PC-9 (cell line): ENCODE measurements at regions not wholly inside any gene's neighbourhood (a gene's known extent, or its start where the extent isn't known, plus 50 kb on each side); places are given as distances from the start of the nearest gene placed in this dataset.

Experiments used
- BruUV-seq: library from RNA; stranded (reverse); fragments of 400-500 nt; replicated peaks from 2 replicates; lab custom pipeline; 2021; lab: Mats Ljungman, UMichigan
- CTCF ChIA-PET: fragments of 300-600 bp; sonication (Branson Sonifier 250); formaldehyde crosslinking; loops from one replicate; lab custom pipeline; 2022; ENCODE audit warnings: antibody characterized with exemption; lab: Charles Lee
- POLR2A ChIA-PET: fragments of 300-600 bp; sonication (Branson Sonifier 250); formaldehyde crosslinking; loops from one replicate; lab custom pipeline; 2022; ENCODE audit warnings: antibody characterized with exemption; ENCODE audit not compliant: unreplicated experiment; lab: Charles Lee
- DNase-seq, 2 experiments: peaks; one replicate each; pipeline versions ENCODE4 v3.0.0 to v3.0.0-alpha.2; 2015 to 2022; ENCODE audit warnings: mixed read lengths in 1 of 2
- H2AFZ ChIP-seq: fragments of 200-600 bp; sonication (generic); 2 replicates; pipeline ENCODE4 v1.8.1; 2017; ENCODE audit warnings: antibody characterized with exemption
- H3F3A ChIP-seq: fragments of 200-600 bp; sonication (generic); 2 replicates; pipeline ENCODE4 v1.8.1; 2017; ENCODE audit warnings: antibody characterized with exemption, mild to moderate bottlenecking, low read depth; ENCODE audit not compliant: insufficient read depth
- H3K27ac ChIP-seq: fragments of 200-600 bp; sonication (generic); 2 replicates; pipeline ENCODE4 v1.6.1; 2016; ENCODE audit warnings: mixed run types
- H3K27me3 ChIP-seq: fragments of 200-600 bp; sonication (generic); 2 replicates; pipeline ENCODE4 v1.6.1; 2016; ENCODE audit warnings: low read depth, mixed run types; ENCODE audit not compliant: insufficient read depth
- H3K36me3 ChIP-seq: fragments of 200-600 bp; sonication (generic); 2 replicates; pipeline ENCODE4 v1.6.1; 2016; ENCODE audit warnings: low read depth, mixed run types
- H3K4me1 ChIP-seq: fragments of 200-600 bp; sonication (generic); replicated peaks from 2 replicates; pipeline ENCODE4 v1.6.1; 2016; ENCODE audit warnings: mixed run types; ENCODE audit not compliant: insufficient read depth
- H3K4me2 ChIP-seq: fragments of 200-600 bp; sonication (generic); 2 replicates; pipeline ENCODE4 v1.6.1; 2017; ENCODE audit warnings: mixed run types
- H3K4me3 ChIP-seq: fragments of 200-600 bp; sonication (generic); 2 replicates; pipeline ENCODE4 v1.6.1; 2016; ENCODE audit warnings: mixed run types
- H3K79me2 ChIP-seq: fragments of 200-600 bp; sonication (generic); 2 replicates; pipeline ENCODE4 v1.6.1; 2017; ENCODE audit warnings: low read depth, mixed run types
- H3K9me2 ChIP-seq: fragments of 200-600 bp; sonication (generic); 2 replicates; pipeline ENCODE4 v1.8.1; 2017; ENCODE audit warnings: mild to moderate bottlenecking; ENCODE audit not compliant: insufficient read depth
- H3K9me3 ChIP-seq: fragments of 200-600 bp; sonication (generic); 2 replicates; pipeline ENCODE4 v1.8.1; 2016; ENCODE audit warnings: low read depth; ENCODE audit not compliant: insufficient read depth
- H4K20me1 ChIP-seq: fragments of 200-600 bp; sonication (generic); 2 replicates; pipeline ENCODE4 v1.8.1; 2017; ENCODE audit not compliant: insufficient read depth
- EZH2 ChIP-seq: fragments of 200-600 bp; sonication (generic); IDR thresholded peaks from 2 replicates; pipeline ENCODE4 v1.8.0; 2017; ENCODE audit warnings: antibody characterized with exemption, low read depth
- intact Hi-C: fragments of 100-400 bp; cut with micrococcal nuclease; formaldehyde crosslinking; loops from one replicate; pipeline ENCODE4 v1.10.0; 2022; ENCODE audit not compliant: unreplicated experiment
- TF ChIP-seq, protein P1 (sequence below): fragments of 200-600 bp; sonication (generic); conservative IDR thresholded peaks from 2 replicates; pipeline ENCODE4 v1.6.1; 2017; ENCODE audit warnings: mixed run types, antibody characterized with exemption, mild to moderate bottlenecking, moderate library complexity

- H3K27ac ChIP-seq = no peak overlapping the region
- H3F3A ChIP-seq = no peaks in the 10 kb centered on the region
- H3K4me2 ChIP-seq = no peak overlapping the region
- H3K27me3 ChIP-seq = peaks cover 94% of the 10 kb centered on the region
- no peaks in the 10 kb centered on the region for H3K9me2 ChIP-seq
- intact Hi-C loops = no loop called here
- no peak for DNase-seq
- ChIA-PET POLR2A (no interaction called here), CTCF (no interaction called here)
- H2AFZ ChIP-seq = no peak overlapping the region
- no peaks in the 10 kb centered on the region for H3K79me2 ChIP-seq
- no peaks in the 10 kb centered on the region for H3K36me3 ChIP-seq
- TF ChIP-seq, protein P1, sequence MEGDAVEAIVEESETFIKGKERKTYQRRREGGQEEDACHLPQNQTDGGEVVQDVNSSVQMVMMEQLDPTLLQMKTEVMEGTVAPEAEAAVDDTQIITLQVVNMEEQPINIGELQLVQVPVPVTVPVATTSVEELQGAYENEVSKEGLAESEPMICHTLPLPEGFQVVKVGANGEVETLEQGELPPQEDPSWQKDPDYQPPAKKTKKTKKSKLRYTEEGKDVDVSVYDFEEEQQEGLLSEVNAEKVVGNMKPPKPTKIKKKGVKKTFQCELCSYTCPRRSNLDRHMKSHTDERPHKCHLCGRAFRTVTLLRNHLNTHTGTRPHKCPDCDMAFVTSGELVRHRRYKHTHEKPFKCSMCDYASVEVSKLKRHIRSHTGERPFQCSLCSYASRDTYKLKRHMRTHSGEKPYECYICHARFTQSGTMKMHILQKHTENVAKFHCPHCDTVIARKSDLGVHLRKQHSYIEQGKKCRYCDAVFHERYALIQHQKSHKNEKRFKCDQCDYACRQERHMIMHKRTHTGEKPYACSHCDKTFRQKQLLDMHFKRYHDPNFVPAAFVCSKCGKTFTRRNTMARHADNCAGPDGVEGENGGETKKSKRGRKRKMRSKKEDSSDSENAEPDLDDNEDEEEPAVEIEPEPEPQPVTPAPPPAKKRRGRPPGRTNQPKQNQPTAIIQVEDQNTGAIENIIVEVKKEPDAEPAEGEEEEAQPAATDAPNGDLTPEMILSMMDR = no peak
- TF ChIP-seq EZH2 = no peak
- H4K20me1 ChIP-seq = no peaks in the 10 kb centered on the region; the same call in 1 of the 2 replicates
- no peaks in the 10 kb centered on the region for H3K9me3 ChIP-seq
- no peaks in the 10 kb centered on the region for H3K4me1 ChIP-seq
- BruUV-seq = no TSS peak
- H3K4me3 ChIP-seq = no peak overlapping the region
These were observed 98.4 kb upstream of the LINGO1 start for GRCh38 chr15:77731067-77731466.

DNA sequence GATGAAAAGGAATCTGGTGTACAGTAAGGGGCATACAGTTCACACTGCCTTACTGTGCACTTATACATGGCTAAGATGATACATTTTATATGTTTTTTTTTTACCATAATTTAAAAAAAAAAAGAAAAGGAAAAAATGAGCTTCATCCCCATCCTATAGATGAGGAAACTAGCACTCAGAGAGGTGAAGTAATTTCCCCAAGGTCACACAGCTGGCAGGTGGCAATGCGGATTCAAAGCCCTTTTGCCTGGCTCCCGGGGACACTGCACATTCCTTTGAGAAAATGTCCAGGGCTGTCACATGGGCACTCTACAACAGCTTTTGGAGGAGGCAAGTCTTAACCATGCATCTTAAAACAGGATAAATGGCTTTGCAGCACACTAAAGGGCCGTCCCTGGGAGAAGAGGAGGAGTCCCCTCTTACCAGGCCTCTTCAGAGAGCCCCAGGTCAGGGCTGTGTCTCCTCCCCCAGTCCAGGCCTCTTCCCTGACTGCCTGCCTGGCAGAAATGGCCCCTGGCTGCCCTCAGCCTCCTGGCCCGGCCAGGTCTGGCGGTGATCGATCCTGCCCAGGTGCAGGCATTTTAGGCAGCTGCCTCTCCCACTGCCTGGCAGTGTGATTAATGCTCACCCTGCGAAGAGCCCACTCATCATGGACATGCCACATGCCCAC is 95.1 kb upstream of the LINGO1 start:
- no peaks in the 10 kb centered on the region for H3K9me2 ChIP-seq
- intact Hi-C loops = no loop called here
- H4K20me1 ChIP-seq = no peaks in the 10 kb centered on the region
- H3K4me2 ChIP-seq = no peak overlapping the region
- H3F3A ChIP-seq = no peaks in the 10 kb centered on the region
- no peaks in the 10 kb centered on the region for H3K79me2 ChIP-seq
- H3K4me3 ChIP-seq = no peak overlapping the region
- H3K27me3 ChIP-seq = peaks cover 94% of the 10 kb centered on the region
- no peaks in the 10 kb centered on the region for H3K9me3 ChIP-seq
- H3K4me1 ChIP-seq = no peaks in the 10 kb centered on the region
- H3K27ac ChIP-seq = no peak overlapping the region
- TF ChIP-seq EZH2 = no peak
- H2AFZ ChIP-seq = no peak overlapping the region
- BruUV-seq = no TSS peak
- DNase-seq = no peak
- H3K36me3 ChIP-seq = no peaks in the 10 kb centered on the region
- ChIA-PET CTCF (no interaction called here), POLR2A (no interaction called here)

GRCh38 chr15:77724715-77725114 is 92.0 kb upstream of the LINGO1 start:
- Histone ChIP-seq H3F3A (no peaks in the 10 kb centered on the region), H3K9me2 (no peaks in the 10 kb centered on the region), H3K4me3 (no peak overlapping the region), H3K36me3 (no peaks in the 10 kb centered on the region), H2AFZ (no peak overlapping the region), H3K27me3 (peaks cover 94% of the 10 kb centered on the region), H3K4me1 (no peaks in the 10 kb centered on the region), H3K79me2 (no peaks in the 10 kb centered on the region), H4K20me1 (no peaks in the 10 kb centered on the region), H3K27ac (no peak overlapping the region), H3K9me3 (no peaks in the 10 kb centered on the region), H3K4me2 (no peak overlapping the region)
- no TSS peak for BruUV-seq
- DNase-seq = no peak
- CTCF ChIA-PET = no interaction called here
- intact Hi-C loops = no loop called here
- TF ChIP-seq, protein P1 = no peak
- no peak for TF ChIP-seq EZH2
- POLR2A ChIA-PET = no interaction called here

- POLR2A ChIA-PET = no interaction called here
- Histone ChIP-seq H3K4me1 (no peaks in the 10 kb centered on the region), H2AFZ (no peak overlapping the region), H3K79me2 (no peaks in the 10 kb centered on the region), H3K27ac (no peak overlapping the region), H3K27me3 (peaks cover 94% of the 10 kb centered on the region), H3K36me3 (no peaks in the 10 kb centered on the region), H3K9me2 (no peaks in the 10 kb centered on the region), H3K4me3 (no peak overlapping the region), H3F3A (no peaks in the 10 kb centered on the region), H3K9me3 (no peaks in the 10 kb centered on the region), H3K4me2 (no peak overlapping the region), H4K20me1 (no peaks in the 10 kb centered on the region)
- no peak for DNase-seq
- intact Hi-C loops = no loop called here
- BruUV-seq = no TSS peak
- TF ChIP-seq, protein P1 = no peak
- no peak for TF ChIP-seq EZH2
- CTCF ChIA-PET = no interaction called here
These were observed 91.0 kb upstream of the LINGO1 start for GRCh38 chr15:77723756-77724155.
